ENCODE measurements at regions not wholly inside any gene's neighbourhood (a gene's known extent, or its start where the extent isn't known, plus 50 kb on each side); places are given as distances from the start of the nearest gene placed in this dataset.

- Histone ChIP-seq H4K20me1 (ENCODE audit: insufficient read depth) (no peaks in the 10 kb centered on the region), H3K4me2 (no peak overlapping the region), H3K36me3 (ENCODE audit: insufficient read depth) (no peaks in the 10 kb centered on the region), H3K4me3 (IDR thresholded peaks at IDR 0.05; ENCODE audit: insufficient read depth, low read depth, low read length) (no peak overlapping the region), H3K9ac (no peak overlapping the region), H3K4me1 (ENCODE audit: low read depth, poor library complexity, severe bottlenecking) (no peaks in the 10 kb centered on the region), H3K27ac (no peak overlapping the region), H3K79me2 (ENCODE audit: insufficient read depth, low read depth) (no peaks in the 10 kb centered on the region), H3K27me3 (ENCODE audit: insufficient read depth, low read depth) (no peaks in the 10 kb centered on the region), H2AFZ (ENCODE audit: low read depth) (no peak overlapping the region)
- TF ChIP-seq CTCF (conservative IDR thresholded peaks at IDR 0.05; ENCODE audit: low read depth, low read length) = no peak
Observed at GRCh38 chr7:15043931-15044330, 141.4 kb upstream of the DGKB start.

- Histone ChIP-seq H3K36me3 (ENCODE audit: insufficient read depth) (no peaks in the 10 kb centered on the region), H2AFZ (ENCODE audit: low read depth) (no peak overlapping the region), H3K79me2 (ENCODE audit: insufficient read depth, low read depth) (no peaks in the 10 kb centered on the region), H3K4me3 (IDR thresholded peaks at IDR 0.05; ENCODE audit: insufficient read depth, low read depth, low read length) (no peak overlapping the region), H3K4me1 (ENCODE audit: low read depth, poor library complexity, severe bottlenecking) (no peaks in the 10 kb centered on the region), H3K27ac (no peak overlapping the region), H3K9ac (no peak overlapping the region), H4K20me1 (ENCODE audit: insufficient read depth) (no peaks in the 10 kb centered on the region), H3K27me3 (ENCODE audit: insufficient read depth, low read depth) (no peaks in the 10 kb centered on the region), H3K4me2 (no peak overlapping the region)
- no peak for TF ChIP-seq CTCF (conservative IDR thresholded peaks at IDR 0.05; ENCODE audit: low read depth, low read length)
Observed at GRCh38 chr7:15042285-15043065, 139.9 kb upstream of the DGKB start.

- Histone ChIP-seq H3K27me3 (ENCODE audit: insufficient read depth, low read depth) (no peaks in the 10 kb centered on the region), H3K27ac (no peak overlapping the region), H2AFZ (ENCODE audit: low read depth) (no peak overlapping the region), H3K36me3 (ENCODE audit: insufficient read depth) (no peaks in the 10 kb centered on the region), H3K79me2 (ENCODE audit: insufficient read depth, low read depth) (no peaks in the 10 kb centered on the region), H3K4me2 (no peak overlapping the region), H3K4me3 (IDR thresholded peaks at IDR 0.05; ENCODE audit: insufficient read depth, low read depth, low read length) (no peak overlapping the region), H3K9ac (no peak overlapping the region), H4K20me1 (ENCODE audit: insufficient read depth) (no peaks in the 10 kb centered on the region), H3K4me1 (ENCODE audit: low read depth, poor library complexity, severe bottlenecking) (no peaks in the 10 kb centered on the region)
- no peak for TF ChIP-seq CTCF (conservative IDR thresholded peaks at IDR 0.05; ENCODE audit: low read depth, low read length)
Observed at GRCh38 chr7:15041226-15041625, 138.7 kb upstream of the DGKB start.

GRCh38 chr7:15035814-15036213 lies 133.3 kb upstream of the DGKB start:
- Histone ChIP-seq H3K9ac (no peak overlapping the region), H3K79me2 (ENCODE audit: insufficient read depth, low read depth) (no peaks in the 10 kb centered on the region), H2AFZ (ENCODE audit: low read depth) (no peak overlapping the region), H3K4me2 (no peak overlapping the region), H3K4me1 (ENCODE audit: low read depth, poor library complexity, severe bottlenecking) (no peaks in the 10 kb centered on the region), H4K20me1 (ENCODE audit: insufficient read depth) (no peaks in the 10 kb centered on the region), H3K27me3 (ENCODE audit: insufficient read depth, low read depth) (no peaks in the 10 kb centered on the region), H3K27ac (no peak overlapping the region), H3K36me3 (ENCODE audit: insufficient read depth) (no peaks in the 10 kb centered on the region), H3K4me3 (IDR thresholded peaks at IDR 0.05; ENCODE audit: insufficient read depth, low read depth, low read length) (no peak overlapping the region)
- TF ChIP-seq CTCF (conservative IDR thresholded peaks at IDR 0.05; ENCODE audit: low read depth, low read length) = no peak

All from KMS-11 (cell line).